SU-DHL-6 (cell line): ENCODE measurements at regions not wholly inside any gene's neighbourhood (a gene's known extent, or its start where the extent isn't known, plus 50 kb on each side); places are given as distances from the start of the nearest gene placed in this dataset.

Experiments
- H2AFZ ChIP-seq: fragments of 200-600 bp; sonication (generic); 2 replicates; pipeline ENCODE4 v1.6.1; 2014; ENCODE audit warnings: low read depth, mild to moderate bottlenecking, moderate library complexity, mixed read lengths, antibody characterized with exemption, low read length; ENCODE audit not compliant: severe bottlenecking
- H3F3A ChIP-seq: fragments of 200-600 bp; shearing (Covaris generic); 2 replicates; pipeline ENCODE4 v1.6.0; 2016; ENCODE audit warnings: antibody characterized with exemption, mild to moderate bottlenecking; ENCODE audit not compliant: insufficient read depth
- H3K27ac ChIP-seq: fragments of 200-600 bp; sonication (generic); 2 replicates; pipeline ENCODE4 v1.5.1; 2016; ENCODE audit warnings: low read depth, mild to moderate bottlenecking, low read length, moderate library complexity, mixed read lengths
- H3K27me3 ChIP-seq: fragments of 200-600 bp; sonication (generic), shearing (Covaris generic); 2 replicates; pipeline ENCODE4 v1.6.0; 2014; ENCODE audit warnings: mild to moderate bottlenecking, low read length
- H3K36me3 ChIP-seq: fragments of 200-600 bp; sonication (generic); 2 replicates; pipeline ENCODE4 v1.6.1; 2014; ENCODE audit warnings: mild to moderate bottlenecking, low read length, mixed read lengths
- H3K4me2 ChIP-seq: fragments of 300-600, 200-600 bp; shearing (Covaris generic), sonication (generic); 2 replicates; pipeline ENCODE4 v1.6.0; 2014; ENCODE audit warnings: low read length, low read depth, mild to moderate bottlenecking; ENCODE audit not compliant: poor library complexity, severe bottlenecking
- H3K4me3 ChIP-seq: fragments of 200-600 bp; sonication (generic); 2 replicates; pipeline ENCODE4 v1.5.1; 2014; ENCODE audit warnings: antibody characterized with exemption, low read length, mild to moderate bottlenecking, mixed read lengths; ENCODE audit not compliant: insufficient read depth, poor library complexity, severe bottlenecking
- H3K79me2 ChIP-seq: fragments of 200-600 bp; sonication (generic); 2 replicates; pipeline ENCODE4 v1.6.1; 2014; ENCODE audit warnings: mild to moderate bottlenecking, low read length, moderate library complexity; ENCODE audit not compliant: insufficient read depth
- H3K9ac ChIP-seq: fragments of 200-600 bp; sonication (generic); 2 replicates; pipeline ENCODE4 v1.7.0; 2014; ENCODE audit warnings: mild to moderate bottlenecking, low read length
- H3K9me2 ChIP-seq: fragments of 200-600 bp; sonication (generic); replicated peaks from 2 replicates; pipeline ENCODE4 v1.6.1; 2014; ENCODE audit warnings: low read length; ENCODE audit not compliant: insufficient read depth
- H3K9me3 ChIP-seq: fragments of 200-600 bp; sonication (generic); 2 replicates; pipeline ENCODE4 v1.6.1; 2014; ENCODE audit warnings: low read length, mixed read lengths; ENCODE audit not compliant: insufficient read depth
- H4K20me1 ChIP-seq: fragments of 200-600 bp; sonication (generic); 2 replicates; pipeline ENCODE4 v1.6.1; 2014; ENCODE audit warnings: low read depth, mild to moderate bottlenecking, antibody characterized with exemption, low read length, moderate library complexity, mixed read lengths
- CTCF ChIP-seq: fragments of 200-600 bp; sonication (generic); IDR thresholded peaks from one replicate; pipeline ENCODE4 v1.5.1; 2017; ENCODE audit warnings: antibody characterized with exemption, mild to moderate bottlenecking, low read length, moderate library complexity; ENCODE audit not compliant: insufficient read depth, poor library complexity, severe bottlenecking
- EZH2phosphoT487 ChIP-seq: fragments of 200-600 bp; sonication (generic), shearing (Covaris generic); conservative IDR thresholded peaks from 2 replicates; pipeline ENCODE4 v1.6.1; 2018; ENCODE audit warnings: mild to moderate bottlenecking, antibody characterized with exemption, low read length, moderate library complexity, mixed read lengths

GRCh38 chr1:30036666-30037065 is 686.7 kb downstream of the MATN1 start:
- peaks cover 4% of the 10 kb centered on the region; the same call in 1 of the 2 replicates for H3K9me3 ChIP-seq
- no peak overlapping the region for H3K27ac ChIP-seq
- no peak overlapping the region for H2AFZ ChIP-seq
- H3K79me2 ChIP-seq = no peaks in the 10 kb centered on the region
- no peaks in the 10 kb centered on the region; the same call in 1 of the 2 replicates for H3K27me3 ChIP-seq
- no peaks in the 10 kb centered on the region for H3F3A ChIP-seq
- no peak overlapping the region for H3K4me2 ChIP-seq
- H3K9me2 ChIP-seq = no peaks in the 10 kb centered on the region
- H3K9ac ChIP-seq = no peak overlapping the region
- no peaks in the 10 kb centered on the region for H4K20me1 ChIP-seq
- H3K36me3 ChIP-seq = no peaks in the 10 kb centered on the region
- H3K4me3 ChIP-seq = no peak overlapping the region
- TF ChIP-seq EZH2phosphoT487 (no peak), CTCF (no peak)

- Histone ChIP-seq H3K4me2 (no peak overlapping the region), H4K20me1 (no peaks in the 10 kb centered on the region), H3K4me3 (no peak overlapping the region), H3K36me3 (no peaks in the 10 kb centered on the region), H3K9me2 (no peaks in the 10 kb centered on the region), H2AFZ (no peak overlapping the region), H3K9ac (no peak overlapping the region), H3F3A (no peaks in the 10 kb centered on the region), H3K27ac (no peak overlapping the region), H3K27me3 (no peaks in the 10 kb centered on the region; the same call in 1 of the 2 replicates), H3K79me2 (no peaks in the 10 kb centered on the region), H3K9me3 (peaks cover 4% of the 10 kb centered on the region; the same call in 1 of the 2 replicates)
- TF ChIP-seq CTCF (no peak), EZH2phosphoT487 (no peak)
Observed at GRCh38 chr1:30036229-30036547, 687.2 kb downstream of the MATN1 start.

GRCh38 chr1:30035522-30036228 is 687.7 kb downstream of the MATN1 start:
- Histone ChIP-seq H2AFZ (no peak overlapping the region), H3K36me3 (no peaks in the 10 kb centered on the region), H3K4me3 (no peak overlapping the region), H3K79me2 (no peaks in the 10 kb centered on the region), H3K27me3 (no peaks in the 10 kb centered on the region; the same call in 1 of the 2 replicates), H3K9ac (no peak overlapping the region), H3K4me2 (no peak overlapping the region), H4K20me1 (no peaks in the 10 kb centered on the region), H3K9me3 (peaks cover 4% of the 10 kb centered on the region; the same call in 1 of the 2 replicates), H3F3A (no peaks in the 10 kb centered on the region), H3K9me2 (no peaks in the 10 kb centered on the region), H3K27ac (no peak overlapping the region)
- no peak for TF ChIP-seq CTCF
- TF ChIP-seq EZH2phosphoT487 = no peak
